ENCODE measurements at regions not wholly inside any gene's neighbourhood (a gene's known extent, or its start where the extent isn't known, plus 50 kb on each side); places are given as distances from the start of the nearest gene placed in this dataset.
"Not testable (repeated sequence)": the region's sequence is repeated elsewhere in the genome, so short reads cannot be mapped to it uniquely, and the experiment has no call there.

DNA sequence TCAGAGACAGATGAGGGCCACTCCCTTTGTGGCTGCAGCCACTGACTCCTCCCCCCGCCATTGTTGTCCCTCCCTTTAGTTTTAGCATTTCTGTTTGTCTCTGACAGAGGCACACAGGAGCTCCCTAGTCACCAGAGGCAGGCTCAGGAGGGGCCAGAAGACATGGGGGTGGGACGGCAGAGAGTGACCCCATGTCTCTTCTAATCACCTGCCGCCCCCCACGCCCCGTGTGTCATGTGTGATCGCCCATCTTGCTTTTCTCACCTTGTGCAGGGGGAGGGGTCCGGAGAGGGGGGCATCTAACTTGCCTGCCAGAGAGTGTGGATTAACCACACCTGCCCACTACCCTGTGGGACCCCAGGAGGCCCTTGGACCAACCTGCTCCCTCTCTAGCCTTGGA lies 246.7 kb upstream of the TP53TG3C start:
- H3K4me3 Mint-ChIP-seq, CTCF ChIA-PET, DNase-seq, H3K9me3 Mint-ChIP-seq, H3K36me3 Mint-ChIP-seq, H3K4me1 Mint-ChIP-seq, H3K27ac Mint-ChIP-seq, H3K27me3 Mint-ChIP-seq: not testable (repeated sequence)

DNA sequence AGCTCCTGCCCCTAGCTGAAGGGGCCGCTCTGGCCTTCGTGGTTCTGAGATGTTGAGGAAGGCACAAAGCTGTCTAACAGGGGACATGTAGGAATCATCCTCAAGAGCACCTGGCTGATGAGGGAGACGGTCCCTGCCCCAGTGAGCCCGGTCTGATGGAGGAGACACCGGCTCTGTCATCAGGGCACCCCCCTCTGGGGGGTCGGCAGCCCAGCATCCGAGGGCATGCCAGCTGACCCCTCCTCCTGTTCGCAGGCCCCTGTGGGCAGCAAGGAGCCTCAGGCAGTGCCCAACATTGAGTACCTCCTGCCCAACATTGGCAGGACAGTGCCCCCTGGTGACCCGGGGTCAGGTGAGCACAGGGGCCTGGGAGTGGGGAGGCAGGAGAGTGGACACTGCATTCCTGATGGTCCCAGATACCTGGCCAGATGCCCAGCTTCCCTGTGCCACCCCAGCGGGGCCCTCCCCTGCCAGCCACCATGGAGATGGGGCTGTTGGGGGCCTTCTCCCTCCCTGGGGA lies 247.9 kb upstream of the TP53TG3C start:
- H3K36me3 Mint-ChIP-seq, H3K27ac Mint-ChIP-seq, CTCF ChIA-PET, H3K27me3 Mint-ChIP-seq, DNase-seq, H3K4me3 Mint-ChIP-seq, H3K4me1 Mint-ChIP-seq, H3K9me3 Mint-ChIP-seq: not testable (repeated sequence)

DNA sequence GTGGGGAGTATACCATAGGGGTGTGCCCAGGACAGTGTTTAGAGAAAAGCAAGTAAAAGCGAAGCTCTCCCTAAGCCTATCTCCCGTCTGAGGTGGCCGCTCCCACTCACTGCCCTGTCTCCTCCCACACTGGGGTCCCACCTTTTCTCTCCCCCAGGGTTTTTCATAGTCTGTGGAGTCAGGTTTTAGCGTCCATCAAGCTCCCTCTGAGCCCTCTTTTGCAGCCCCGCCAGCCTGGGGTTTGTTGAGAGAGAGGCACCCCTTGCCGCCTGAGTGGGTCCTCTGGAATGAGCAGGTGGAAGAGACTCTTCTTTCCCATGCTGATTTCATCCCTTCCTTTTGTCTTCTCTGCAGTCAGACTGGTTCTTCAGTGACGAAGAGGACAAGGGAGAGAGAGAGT lies 248.7 kb upstream of the TP53TG3C start:
- H3K27me3 Mint-ChIP-seq, H3K36me3 Mint-ChIP-seq, H3K9me3 Mint-ChIP-seq, H3K27ac Mint-ChIP-seq, CTCF ChIA-PET, H3K4me3 Mint-ChIP-seq, DNase-seq, H3K4me1 Mint-ChIP-seq: not testable (repeated sequence)

DNA sequence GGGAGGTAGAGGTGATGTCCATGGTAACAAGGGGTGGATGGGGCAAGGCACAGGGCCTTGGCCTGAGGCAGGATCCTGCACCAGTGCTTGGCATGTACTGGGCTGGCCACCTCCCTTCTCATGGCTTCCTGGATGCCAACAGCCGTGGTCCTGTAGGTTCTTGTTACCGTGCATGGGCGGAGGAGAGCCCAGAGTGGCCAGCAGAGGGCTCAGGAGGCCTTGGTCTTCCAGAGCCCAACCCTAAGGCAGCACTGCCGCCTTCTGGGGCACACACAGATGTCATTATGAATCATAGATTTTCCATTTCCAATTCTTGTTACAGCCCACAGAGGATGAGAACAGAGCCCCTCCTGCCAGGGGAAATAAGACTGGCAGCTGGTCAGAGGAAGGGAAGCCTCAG lies 254.2 kb upstream of the TP53TG3C start:
- not testable (repeated sequence) for H3K4me1 Mint-ChIP-seq

DNA sequence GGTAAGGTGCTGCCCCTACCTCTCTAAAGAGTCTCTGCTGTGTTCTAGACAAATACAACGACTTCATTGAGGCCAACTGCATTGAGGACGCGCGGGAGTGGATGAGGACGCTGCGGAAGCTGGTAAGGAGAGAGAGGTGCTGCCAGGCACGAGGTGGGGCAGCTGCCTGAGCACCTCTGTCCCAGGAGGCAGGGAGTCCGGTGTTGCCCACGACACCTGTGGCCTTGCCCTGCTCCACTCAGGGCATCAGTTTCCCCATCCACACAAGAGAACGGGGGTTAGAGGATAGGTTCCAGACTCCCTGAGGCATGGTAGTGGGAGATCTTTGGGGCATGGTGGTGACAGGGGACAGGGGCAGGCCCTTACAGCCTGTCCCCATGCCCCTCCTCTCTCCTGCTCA lies 256.1 kb upstream of the TP53TG3C start:
- H3K36me3 Mint-ChIP-seq, H3K9me3 Mint-ChIP-seq, H3K4me1 Mint-ChIP-seq, H3K4me3 Mint-ChIP-seq, H3K27me3 Mint-ChIP-seq, H3K27ac Mint-ChIP-seq, DNase-seq, CTCF ChIA-PET: not testable (repeated sequence)

More for the DNA sequence above, 254.2 kb upstream of the TP53TG3C start:
- CTCF ChIA-PET, H3K27ac Mint-ChIP-seq, H3K4me3 Mint-ChIP-seq, H3K36me3 Mint-ChIP-seq, H3K9me3 Mint-ChIP-seq, DNase-seq, H3K27me3 Mint-ChIP-seq: not testable (repeated sequence)

DNA sequence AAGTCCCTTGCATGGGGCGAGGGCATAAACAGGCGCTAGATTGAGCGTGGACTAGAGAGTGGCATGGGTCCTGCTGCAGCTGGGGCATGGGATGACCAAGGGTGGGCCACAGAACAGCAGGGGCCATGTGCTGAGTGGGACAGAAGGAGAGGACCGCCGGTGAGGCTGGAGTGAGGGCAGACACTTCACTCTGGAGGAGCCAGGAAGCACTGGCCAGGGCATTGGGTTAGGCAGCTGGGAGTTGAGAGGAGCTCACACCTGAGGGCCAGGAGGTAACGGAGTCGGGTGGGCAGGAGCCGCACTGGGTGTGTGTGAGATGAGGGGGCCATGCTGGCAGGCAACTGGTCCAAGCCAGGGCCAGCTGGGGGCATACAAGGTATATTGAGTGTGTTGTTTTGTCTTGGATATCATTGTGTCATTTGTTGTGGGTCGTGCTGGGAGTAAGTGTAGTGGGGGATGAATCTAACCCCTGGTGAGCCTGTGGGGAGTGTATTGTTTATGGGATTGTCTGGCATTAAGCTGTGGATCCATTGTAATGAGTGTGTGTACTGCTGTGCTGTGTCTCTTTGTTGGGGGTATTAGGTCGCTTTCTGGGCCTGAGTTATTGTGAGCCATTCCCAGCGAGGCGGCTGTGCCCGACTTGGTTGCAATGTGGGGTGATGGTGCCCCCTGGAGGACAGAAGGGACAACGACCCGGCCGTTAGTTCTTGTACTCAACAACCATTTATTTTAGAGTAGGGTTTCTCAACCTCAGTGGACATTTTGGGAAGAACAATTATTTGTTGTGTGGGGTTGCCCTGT lies 256.5 kb upstream of the TP53TG3 start:
- H3K9me3 Mint-ChIP-seq, CTCF ChIA-PET, H3K4me1 Mint-ChIP-seq, H3K27me3 Mint-ChIP-seq, H3K4me3 Mint-ChIP-seq, H3K36me3 Mint-ChIP-seq, DNase-seq, H3K27ac Mint-ChIP-seq: not testable (repeated sequence)

DNA sequence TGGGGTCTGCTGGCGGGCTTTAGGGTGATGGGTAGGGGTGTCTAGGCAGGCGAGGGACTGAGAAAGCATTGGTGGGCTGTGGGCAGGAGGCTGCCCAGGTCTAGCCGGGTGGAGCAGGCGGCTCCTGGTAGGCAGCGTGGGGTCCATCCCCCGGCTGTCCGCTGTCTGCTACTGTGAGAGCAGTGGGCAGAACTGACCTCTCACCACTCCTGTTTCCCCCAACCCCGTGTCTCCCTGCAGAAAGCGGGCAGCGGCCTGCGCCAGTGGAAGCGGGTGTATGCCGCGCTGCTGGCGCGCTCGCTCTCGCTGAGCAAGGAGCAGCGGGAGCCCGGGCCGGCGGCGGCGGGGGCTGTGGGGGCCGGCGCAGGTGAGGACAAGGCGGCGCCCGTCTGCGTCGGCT lies 249.2 kb upstream of the TP53TG3 start:
- H3K4me3 Mint-ChIP-seq, CTCF ChIA-PET, H3K27me3 Mint-ChIP-seq, H3K9me3 Mint-ChIP-seq, H3K4me1 Mint-ChIP-seq, DNase-seq, H3K27ac Mint-ChIP-seq, H3K36me3 Mint-ChIP-seq: not testable (repeated sequence)

DNA sequence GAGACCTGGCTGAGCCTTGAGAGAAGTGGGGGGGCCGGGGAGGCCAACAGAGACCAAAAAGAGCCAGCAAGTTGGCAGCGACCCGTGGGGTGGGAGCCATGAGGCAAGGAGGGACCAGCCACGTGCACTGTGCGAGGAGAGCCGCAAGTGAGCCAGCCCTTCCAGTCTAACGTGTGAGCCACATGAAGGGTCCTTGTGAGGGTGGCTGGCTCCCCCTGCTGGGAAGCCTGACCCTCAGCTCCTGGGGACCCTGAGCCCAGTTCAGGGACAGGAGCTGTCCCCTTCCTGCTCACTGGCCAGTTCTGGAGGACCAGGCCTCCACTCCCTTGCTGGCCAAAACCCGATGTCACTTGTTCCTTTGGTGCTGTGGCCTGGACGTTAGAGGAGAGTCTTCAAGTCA lies 246.6 kb upstream of the TP53TG3 start:
- CTCF ChIA-PET, H3K36me3 Mint-ChIP-seq, H3K4me1 Mint-ChIP-seq, DNase-seq, H3K4me3 Mint-ChIP-seq, H3K27ac Mint-ChIP-seq, H3K9me3 Mint-ChIP-seq, H3K27me3 Mint-ChIP-seq: not testable (repeated sequence)

DNA sequence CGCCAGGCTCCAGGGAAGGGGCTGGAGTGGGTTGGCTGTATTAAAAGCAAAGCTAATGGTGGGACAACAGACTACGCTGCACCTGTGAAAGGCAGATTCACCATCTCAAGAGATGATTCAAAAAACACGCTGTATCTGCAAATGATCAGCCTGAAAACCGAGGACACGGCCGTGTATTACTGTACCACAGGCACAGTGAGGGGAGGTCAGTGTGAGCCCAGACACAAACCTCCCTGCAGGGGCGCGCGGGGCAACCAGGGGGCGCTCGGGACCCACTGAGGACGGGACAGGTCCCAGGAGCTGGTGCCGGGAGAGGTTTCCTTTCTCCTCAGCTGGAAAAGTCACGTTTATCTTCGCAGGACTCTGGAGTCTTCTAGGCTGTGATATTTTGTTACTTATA lies 239.4 kb upstream of the TP53TG3 start:
- H3K36me3 Mint-ChIP-seq, CTCF ChIA-PET, H3K27ac Mint-ChIP-seq, H3K9me3 Mint-ChIP-seq, H3K27me3 Mint-ChIP-seq, H3K4me3 Mint-ChIP-seq, H3K4me1 Mint-ChIP-seq, DNase-seq: not testable (repeated sequence)

DNA sequence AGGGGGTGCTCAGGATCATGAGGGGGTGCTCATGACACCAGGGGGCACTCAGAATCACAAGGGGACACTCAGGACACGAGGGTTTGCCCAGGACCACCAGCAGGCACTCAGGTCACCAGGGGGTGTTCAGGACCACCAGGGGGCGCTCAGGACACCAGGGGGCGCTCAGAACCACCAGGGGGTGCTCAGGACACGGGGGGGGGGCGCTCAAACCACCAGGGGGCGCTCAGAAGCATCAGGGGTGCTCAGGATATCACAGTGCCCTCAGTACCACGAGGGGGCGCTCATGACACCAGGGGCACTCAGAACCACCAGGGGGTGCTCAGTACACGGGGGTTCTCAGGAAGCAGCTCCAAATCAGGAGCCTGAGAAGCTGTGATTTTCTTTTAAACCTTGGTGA lies 221.8 kb upstream of the TP53TG3 start:
- H3K27me3 Mint-ChIP-seq, CTCF ChIA-PET, H3K36me3 Mint-ChIP-seq, H3K9me3 Mint-ChIP-seq, H3K4me3 Mint-ChIP-seq, H3K27ac Mint-ChIP-seq, H3K4me1 Mint-ChIP-seq: not testable (repeated sequence)
- DNase-seq: peak; percentile 21

DNA sequence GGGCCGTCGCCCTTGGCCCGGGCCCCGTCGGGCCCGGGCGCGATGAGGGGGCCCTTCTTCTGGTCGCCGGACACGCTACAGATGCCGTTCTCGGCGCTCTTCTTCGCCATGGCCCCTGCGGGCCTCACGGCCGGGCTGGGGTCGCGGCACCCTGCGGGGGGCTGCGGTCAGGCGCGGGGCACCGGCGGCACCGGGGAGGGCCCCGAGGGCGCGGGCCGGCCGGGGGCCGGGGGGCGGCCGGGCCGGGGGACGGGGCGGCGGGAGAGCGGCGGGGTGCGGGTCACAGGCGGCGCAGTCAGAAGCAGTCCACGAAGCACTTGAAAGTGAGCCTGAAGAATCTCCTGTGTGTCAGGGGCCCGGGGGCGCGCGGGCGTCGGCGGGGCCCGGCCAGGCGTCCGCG lies 209.4 kb upstream of the TP53TG3 start:
- H3K9me3 Mint-ChIP-seq, H3K36me3 Mint-ChIP-seq, H3K4me3 Mint-ChIP-seq, H3K27ac Mint-ChIP-seq, H3K27me3 Mint-ChIP-seq, DNase-seq, CTCF ChIA-PET, H3K4me1 Mint-ChIP-seq: not testable (repeated sequence)

DNA sequence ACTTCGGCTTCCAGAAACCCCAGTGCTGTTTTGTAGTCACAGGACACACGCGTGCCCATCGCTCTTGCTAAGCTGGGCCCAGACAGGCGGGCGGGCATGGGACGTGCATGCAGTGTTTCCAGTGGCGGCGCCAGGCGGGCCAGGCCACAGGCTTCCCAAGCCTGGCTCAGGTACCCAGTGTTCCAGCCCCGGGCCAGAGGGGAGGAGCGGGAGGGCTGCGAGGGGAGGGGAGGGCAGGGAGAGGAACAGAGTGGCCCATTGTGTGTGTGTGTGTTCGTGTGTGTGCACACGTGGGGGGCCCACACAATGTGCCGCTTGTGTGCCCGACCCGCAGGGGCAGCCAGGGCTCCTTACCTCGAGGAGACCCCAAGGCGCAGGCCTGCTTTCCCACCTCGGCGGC lies 208.6 kb upstream of the TP53TG3 start:
- CTCF ChIA-PET, H3K9me3 Mint-ChIP-seq: not testable (repeated sequence)

DNA sequence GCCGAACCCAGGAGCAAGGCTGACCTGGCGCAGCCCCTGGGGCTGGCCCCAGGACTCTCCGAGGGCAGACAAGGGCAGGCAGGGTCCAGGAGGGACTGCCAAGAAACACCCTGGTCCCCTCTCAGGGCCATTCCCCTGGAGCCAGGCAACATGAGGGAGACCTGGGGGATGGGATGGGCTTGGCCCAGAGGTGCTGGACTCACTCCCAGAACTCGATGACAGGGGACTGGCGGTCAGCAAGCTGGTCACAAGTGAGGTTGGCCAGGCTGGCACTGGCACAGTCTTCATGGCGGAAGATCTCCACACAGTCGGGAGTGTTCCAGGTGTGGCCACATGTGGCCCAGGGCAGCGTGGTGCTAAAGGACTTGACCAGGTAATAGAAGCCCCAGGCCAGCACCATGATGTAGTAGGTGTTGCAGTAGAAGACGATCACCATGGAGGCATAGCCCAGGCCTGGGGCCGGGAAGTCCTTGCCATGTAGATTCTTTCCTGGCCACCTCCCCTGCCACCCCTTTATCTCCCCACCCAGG lies 206.4 kb upstream of the TP53TG3 start:
- H3K9me3 Mint-ChIP-seq, H3K27me3 Mint-ChIP-seq: not testable (repeated sequence)

More for the DNA sequence above, 208.6 kb upstream of the TP53TG3 start:
- not testable (repeated sequence) for H3K27ac Mint-ChIP-seq, H3K36me3 Mint-ChIP-seq, H3K4me3 Mint-ChIP-seq, H3K27me3 Mint-ChIP-seq, H3K4me1 Mint-ChIP-seq, DNase-seq

DNA sequence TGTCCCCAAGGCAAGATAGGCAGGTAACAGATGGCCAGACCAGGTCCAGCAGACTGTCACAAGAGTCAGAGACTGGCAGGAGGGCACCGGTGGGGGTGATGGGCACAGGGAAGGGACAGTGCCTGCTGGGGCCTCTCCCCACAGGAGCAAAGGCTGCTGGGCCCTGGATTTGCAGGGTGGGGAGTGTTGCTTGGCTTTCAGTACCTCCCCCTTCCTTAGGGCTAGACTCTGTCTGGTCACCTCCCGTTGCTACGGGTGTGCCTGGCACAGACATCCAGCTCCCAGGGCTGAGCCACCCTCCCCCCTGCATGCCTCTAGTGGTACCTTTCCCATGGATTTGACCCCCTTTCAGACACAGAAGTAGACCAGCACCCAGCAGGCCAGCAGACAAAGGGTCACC lies 205.7 kb upstream of the TP53TG3 start:
- DNase-seq, H3K9me3 Mint-ChIP-seq, CTCF ChIA-PET, H3K36me3 Mint-ChIP-seq, H3K27ac Mint-ChIP-seq, H3K4me1 Mint-ChIP-seq, H3K27me3 Mint-ChIP-seq, H3K4me3 Mint-ChIP-seq: not testable (repeated sequence)

More for the DNA sequence above, 206.4 kb upstream of the TP53TG3 start:
- H3K4me1 Mint-ChIP-seq, H3K4me3 Mint-ChIP-seq, H3K36me3 Mint-ChIP-seq, DNase-seq, CTCF ChIA-PET, H3K27ac Mint-ChIP-seq: not testable (repeated sequence)

DNA sequence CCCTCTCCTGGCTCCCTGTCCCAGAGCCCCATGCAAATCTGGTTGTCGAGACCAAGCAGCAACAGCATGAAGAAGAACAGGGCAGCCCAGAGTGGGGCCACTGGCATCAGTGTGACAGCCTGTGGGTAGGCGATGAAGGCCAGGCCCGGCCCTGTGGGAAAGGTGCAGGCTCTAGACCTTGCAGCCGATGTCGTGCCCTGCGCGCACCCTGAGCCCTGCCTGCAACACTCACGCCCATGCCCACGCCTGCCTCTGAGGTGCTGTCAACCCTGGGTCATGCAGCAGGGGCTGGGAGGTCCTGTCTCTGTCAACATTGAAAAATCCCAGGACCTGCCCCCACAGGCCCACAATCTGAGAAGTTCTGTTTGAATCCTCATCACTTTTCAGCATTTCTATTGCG lies 204.0 kb upstream of the TP53TG3 start:
- H3K9me3 Mint-ChIP-seq, H3K4me3 Mint-ChIP-seq, H3K27ac Mint-ChIP-seq, H3K36me3 Mint-ChIP-seq, CTCF ChIA-PET, DNase-seq, H3K27me3 Mint-ChIP-seq, H3K4me1 Mint-ChIP-seq: not testable (repeated sequence)

DNA sequence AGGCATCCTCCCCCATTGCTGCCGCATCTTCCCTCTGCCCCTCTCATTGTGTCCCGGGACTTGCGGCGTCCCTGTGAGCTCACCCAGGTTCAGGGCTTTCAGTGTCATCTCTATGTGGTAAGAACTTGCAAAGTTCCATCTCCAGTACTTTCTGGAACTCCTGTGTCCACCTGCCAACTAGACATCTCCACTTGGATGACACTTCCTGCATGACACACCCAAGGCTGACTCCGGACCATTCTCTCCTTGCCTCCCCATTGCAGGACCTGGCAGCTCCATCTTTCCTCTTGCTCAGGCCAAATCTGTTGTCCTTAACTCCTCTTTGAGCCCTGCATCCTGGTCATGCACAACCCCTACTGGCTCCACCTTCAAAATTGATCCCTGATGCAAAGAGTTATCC lies 200.8 kb upstream of the TP53TG3 start:
- H3K4me1 Mint-ChIP-seq, H3K9me3 Mint-ChIP-seq, CTCF ChIA-PET, H3K36me3 Mint-ChIP-seq, H3K27me3 Mint-ChIP-seq, H3K4me3 Mint-ChIP-seq, H3K27ac Mint-ChIP-seq, DNase-seq: not testable (repeated sequence)
